PFSK-1 (cell line): ENCODE measurements at regions not wholly inside any gene's neighbourhood (a gene's known extent, or its start where the extent isn't known, plus 50 kb on each side); places are given as distances from the start of the nearest gene placed in this dataset.

ENCODE experiments used
- FOXP2 ChIP-seq: optimal IDR thresholded peaks from 2 replicates; pipeline ENCODE3; 2011; ENCODE audit warnings: borderline replicate concordance, control low read depth, inconsistent platforms; ENCODE audit not compliant: insufficient read depth; ENCODE audit errors: extremely low read length, extremely low read depth
- POLR2AphosphoS5 ChIP-seq: IDR thresholded peaks from 2 replicates; pipeline ENCODE4 v1.6.1; 2012; ENCODE audit warnings: low read depth, mild to moderate bottlenecking, control low read depth, low read length, moderate library complexity
- SIN3A ChIP-seq: IDR thresholded peaks from 2 replicates; pipeline ENCODE4 v1.6.1; 2012; ENCODE audit warnings: mild to moderate bottlenecking, low read length, moderate library complexity, borderline replicate concordance; ENCODE audit not compliant: insufficient read depth
- TAF1 ChIP-seq: IDR thresholded peaks from 2 replicates; pipeline ENCODE4 v1.6.1; 2012; ENCODE audit warnings: low read length, control low read depth, borderline replicate concordance; ENCODE audit not compliant: insufficient read depth
- TF ChIP-seq, protein P1 (sequence below), 2 experiments: IDR thresholded peaks; 2 replicates each; pipeline versions ENCODE4 v1.6.1 to v1.8.0; 2011 to 2012; ENCODE audit warnings: low read depth in 2 of 2, low read length in 2 of 2, control low read depth in 1 of 2, inconsistent platforms in 1 of 2, mild to moderate bottlenecking in 1 of 2, moderate library complexity in 1 of 2; ENCODE audit not compliant: insufficient read depth in 1 of 2

- no peak for TF ChIP-seq TAF1
Observed at GRCh38 chr13:105471673-105472072, 1063.8 kb downstream of the EFNB2 start.

- TF ChIP-seq, protein P1, sequence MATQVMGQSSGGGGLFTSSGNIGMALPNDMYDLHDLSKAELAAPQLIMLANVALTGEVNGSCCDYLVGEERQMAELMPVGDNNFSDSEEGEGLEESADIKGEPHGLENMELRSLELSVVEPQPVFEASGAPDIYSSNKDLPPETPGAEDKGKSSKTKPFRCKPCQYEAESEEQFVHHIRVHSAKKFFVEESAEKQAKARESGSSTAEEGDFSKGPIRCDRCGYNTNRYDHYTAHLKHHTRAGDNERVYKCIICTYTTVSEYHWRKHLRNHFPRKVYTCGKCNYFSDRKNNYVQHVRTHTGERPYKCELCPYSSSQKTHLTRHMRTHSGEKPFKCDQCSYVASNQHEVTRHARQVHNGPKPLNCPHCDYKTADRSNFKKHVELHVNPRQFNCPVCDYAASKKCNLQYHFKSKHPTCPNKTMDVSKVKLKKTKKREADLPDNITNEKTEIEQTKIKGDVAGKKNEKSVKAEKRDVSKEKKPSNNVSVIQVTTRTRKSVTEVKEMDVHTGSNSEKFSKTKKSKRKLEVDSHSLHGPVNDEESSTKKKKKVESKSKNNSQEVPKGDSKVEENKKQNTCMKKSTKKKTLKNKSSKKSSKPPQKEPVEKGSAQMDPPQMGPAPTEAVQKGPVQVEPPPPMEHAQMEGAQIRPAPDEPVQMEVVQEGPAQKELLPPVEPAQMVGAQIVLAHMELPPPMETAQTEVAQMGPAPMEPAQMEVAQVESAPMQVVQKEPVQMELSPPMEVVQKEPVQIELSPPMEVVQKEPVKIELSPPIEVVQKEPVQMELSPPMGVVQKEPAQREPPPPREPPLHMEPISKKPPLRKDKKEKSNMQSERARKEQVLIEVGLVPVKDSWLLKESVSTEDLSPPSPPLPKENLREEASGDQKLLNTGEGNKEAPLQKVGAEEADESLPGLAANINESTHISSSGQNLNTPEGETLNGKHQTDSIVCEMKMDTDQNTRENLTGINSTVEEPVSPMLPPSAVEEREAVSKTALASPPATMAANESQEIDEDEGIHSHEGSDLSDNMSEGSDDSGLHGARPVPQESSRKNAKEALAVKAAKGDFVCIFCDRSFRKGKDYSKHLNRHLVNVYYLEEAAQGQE (IDR thresholded peaks at IDR 0.05; ENCODE audit: insufficient read depth in 1 of 2, low read depth in 2 of 2, low read length in 2 of 2), result no peak
- TF ChIP-seq SIN3A, result no peak
Observed at GRCh38 chr13:105466376-105466775, 1069.1 kb downstream of the EFNB2 start.

GRCh38 chr13:105465745-105466144 is 1069.7 kb downstream of the EFNB2 start, which contains the start of gene DAOA:
Gene DAOA, plus strand, starts transcription at chr13:105466045.
- TF ChIP-seq TAF1 (no peak), POLR2AphosphoS5 (no peak), SIN3A (no peak), FOXP2 (no peak)
- TF ChIP-seq, protein P1 (IDR thresholded peaks at IDR 0.05; ENCODE audit: insufficient read depth in 1 of 2, low read depth in 2 of 2, low read length in 2 of 2), result no peak

DNA sequence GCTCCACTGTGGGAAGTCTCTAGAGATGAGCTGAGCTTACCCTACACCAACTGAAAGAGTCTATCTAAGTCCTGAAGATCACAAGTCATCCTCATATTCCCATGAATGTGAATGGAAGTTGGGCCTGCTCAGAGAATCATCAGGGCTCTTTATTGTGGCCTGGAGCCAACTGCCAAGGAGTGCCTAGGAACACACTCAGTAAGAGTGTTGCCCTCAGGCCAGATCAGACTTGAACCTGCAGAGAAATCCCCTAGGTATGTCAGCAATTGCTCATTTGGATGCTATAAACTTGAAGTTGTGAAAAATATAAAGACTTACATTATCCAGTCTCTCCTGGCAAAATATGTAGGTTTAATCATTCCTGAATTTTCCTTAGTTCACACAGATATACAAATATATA is 1070.2 kb downstream of the EFNB2 start:
- TF ChIP-seq TAF1 (no peak), POLR2AphosphoS5 (no peak), FOXP2 (no peak), SIN3A (no peak)
- TF ChIP-seq, protein P1 (IDR thresholded peaks at IDR 0.05; ENCODE audit: insufficient read depth in 1 of 2, low read depth in 2 of 2, low read length in 2 of 2), result no peak

DNA sequence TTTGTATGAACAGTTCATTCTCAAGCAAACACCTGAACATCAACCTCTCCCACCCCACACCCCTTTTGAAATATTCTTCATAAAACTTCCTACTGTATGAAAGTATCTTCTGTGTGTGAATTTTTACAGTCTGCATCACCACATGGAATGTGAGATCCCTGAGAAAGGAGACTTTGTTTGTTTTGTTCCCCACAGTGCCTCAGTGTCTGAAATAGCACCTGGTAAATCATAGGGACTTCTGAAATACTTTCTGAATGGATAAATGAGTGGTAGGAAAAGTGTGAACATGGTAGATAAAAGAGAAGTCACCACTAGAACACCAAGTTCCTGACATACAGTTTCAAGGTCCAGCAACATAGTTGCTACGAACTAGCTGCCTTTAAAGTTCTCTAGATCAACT is 1071.2 kb downstream of the EFNB2 start:
- TF ChIP-seq SIN3A (no peak), FOXP2 (no peak), POLR2AphosphoS5 (no peak), TAF1 (no peak)
- TF ChIP-seq, protein P1 (IDR thresholded peaks at IDR 0.05; ENCODE audit: insufficient read depth in 1 of 2, low read depth in 2 of 2, low read length in 2 of 2), result no peak
